22Rv1 (cell line): ENCODE measurements at regions not wholly inside any gene's neighbourhood (a gene's known extent, or its start where the extent isn't known, plus 50 kb on each side); places are given as distances from the start of the nearest gene placed in this dataset.

ENCODE experiments used
- H3K27ac ChIP-seq: fragments of 450-650 bp; 2 replicates; pipeline ENCODE4 v1.5.1; 2017
- ZFX ChIP-seq: fragments of 450-650 bp; IDR thresholded peaks from 2 replicates; pipeline ENCODE4 v1.6.1; 2017; ENCODE audit warnings: antibody characterized with exemption, borderline replicate concordance
- TF ChIP-seq, protein P1 (sequence below): fragments of 450-650 bp; IDR thresholded peaks from 2 replicates; pipeline ENCODE4 v1.5.1; 2017; ENCODE audit warnings: mild to moderate bottlenecking

- no peak overlapping the region for H3K27ac ChIP-seq
- TF ChIP-seq, protein P1, sequence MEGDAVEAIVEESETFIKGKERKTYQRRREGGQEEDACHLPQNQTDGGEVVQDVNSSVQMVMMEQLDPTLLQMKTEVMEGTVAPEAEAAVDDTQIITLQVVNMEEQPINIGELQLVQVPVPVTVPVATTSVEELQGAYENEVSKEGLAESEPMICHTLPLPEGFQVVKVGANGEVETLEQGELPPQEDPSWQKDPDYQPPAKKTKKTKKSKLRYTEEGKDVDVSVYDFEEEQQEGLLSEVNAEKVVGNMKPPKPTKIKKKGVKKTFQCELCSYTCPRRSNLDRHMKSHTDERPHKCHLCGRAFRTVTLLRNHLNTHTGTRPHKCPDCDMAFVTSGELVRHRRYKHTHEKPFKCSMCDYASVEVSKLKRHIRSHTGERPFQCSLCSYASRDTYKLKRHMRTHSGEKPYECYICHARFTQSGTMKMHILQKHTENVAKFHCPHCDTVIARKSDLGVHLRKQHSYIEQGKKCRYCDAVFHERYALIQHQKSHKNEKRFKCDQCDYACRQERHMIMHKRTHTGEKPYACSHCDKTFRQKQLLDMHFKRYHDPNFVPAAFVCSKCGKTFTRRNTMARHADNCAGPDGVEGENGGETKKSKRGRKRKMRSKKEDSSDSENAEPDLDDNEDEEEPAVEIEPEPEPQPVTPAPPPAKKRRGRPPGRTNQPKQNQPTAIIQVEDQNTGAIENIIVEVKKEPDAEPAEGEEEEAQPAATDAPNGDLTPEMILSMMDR = no peak
- no peak for TF ChIP-seq ZFX
Measured at GRCh38 chr16:60459463-60459862, 1576.8 kb downstream of the CDH8 start.

DNA sequence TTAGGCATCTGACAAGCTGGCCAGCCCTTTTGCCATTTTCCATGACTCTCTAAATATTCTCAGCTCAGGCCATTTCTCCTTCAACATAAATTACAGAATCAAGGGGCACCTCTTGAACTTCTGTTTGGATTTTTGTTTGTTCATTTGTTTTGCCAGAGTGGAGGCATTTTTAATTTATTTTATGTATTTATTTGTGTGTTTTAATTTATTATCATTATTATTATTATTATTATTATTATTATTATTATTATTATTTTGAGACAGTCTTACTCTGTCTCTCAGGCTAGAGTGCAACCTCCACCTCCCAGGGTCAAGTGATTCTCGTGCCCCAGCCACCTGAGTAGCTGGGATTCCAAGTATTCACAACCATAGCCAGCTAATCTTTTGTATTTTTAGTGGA is 1578.0 kb downstream of the CDH8 start:
- TF ChIP-seq, protein P1 = no peak
- no peak overlapping the region for H3K27ac ChIP-seq

GRCh38 chr16:60452646-60453045 is 1583.6 kb downstream of the CDH8 start:
- no peak overlapping the region for H3K27ac ChIP-seq
- TF ChIP-seq ZFX = no peak
- TF ChIP-seq, protein P1 = no peak

GRCh38 chr16:60438894-60439293 is 1597.3 kb downstream of the CDH8 start:
- no peak for TF ChIP-seq ZFX
- TF ChIP-seq, protein P1 = no peak
- H3K27ac ChIP-seq = no peak overlapping the region

DNA sequence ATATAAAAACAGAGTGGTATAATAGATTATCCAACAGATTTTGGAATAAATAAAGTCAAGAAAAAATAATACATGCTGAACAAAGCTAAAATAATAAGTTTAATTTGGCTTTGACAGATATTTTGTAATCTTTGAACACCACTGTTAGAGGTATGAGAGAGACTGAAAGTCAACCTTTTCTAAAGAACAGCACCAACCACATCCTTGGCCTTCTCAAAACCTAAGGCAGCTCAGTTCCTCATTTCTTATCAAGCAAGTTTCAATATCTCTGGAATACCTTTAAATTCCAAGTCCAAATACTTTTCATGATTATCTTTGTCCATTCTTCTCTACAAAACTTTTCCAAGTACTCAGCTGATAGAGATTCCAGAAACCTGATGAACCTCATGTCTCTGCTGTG is 1603.8 kb downstream of the CDH8 start:
- H3K27ac ChIP-seq = no peak overlapping the region
- TF ChIP-seq, protein P1 = no peak
- no peak for TF ChIP-seq ZFX

DNA sequence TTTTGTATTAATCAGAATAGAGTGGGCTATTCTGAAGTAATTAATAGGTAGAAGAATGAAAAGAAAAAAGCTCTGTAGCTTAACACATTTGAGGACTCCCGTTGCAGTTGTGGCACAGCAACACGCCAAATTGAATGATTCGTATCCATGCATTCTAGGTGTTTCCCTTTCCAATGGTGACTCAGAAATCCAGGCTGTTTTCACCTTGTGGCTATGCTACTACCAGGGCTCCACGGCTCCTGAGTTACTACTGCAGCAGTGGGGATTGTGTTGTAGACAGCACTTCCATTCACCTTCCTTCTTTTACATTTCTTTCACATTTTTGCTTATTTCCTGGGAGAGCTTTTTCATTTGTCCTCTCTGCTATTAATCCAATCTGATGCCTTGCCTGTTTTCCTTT is 1616.4 kb downstream of the CDH8 start:
- no peak overlapping the region for H3K27ac ChIP-seq
- TF ChIP-seq, protein P1 = no peak
- TF ChIP-seq ZFX = no peak

GRCh38 chr16:60414613-60415012 is 1621.6 kb downstream of the CDH8 start:
- no peak overlapping the region for H3K27ac ChIP-seq
- TF ChIP-seq, protein P1 = no peak
- TF ChIP-seq ZFX = no peak
